ENCODE measurements at regions not wholly inside any gene's neighbourhood (a gene's known extent, or its start where the extent isn't known, plus 50 kb on each side); places are given as distances from the start of the nearest gene placed in this dataset.
"Not testable (repeated sequence)": the region's sequence is repeated elsewhere in the genome, so short reads cannot be mapped to it uniquely, and the experiment has no call there.

- not testable (repeated sequence) for DNase-seq (ENCODE audit: extremely low read depth, insufficient read length); H3K27me3 ChIP-seq (replicated peaks; ENCODE audit: control insufficient read depth, insufficient read depth, low read length); H3K36me3 ChIP-seq (ENCODE audit: control insufficient read depth, insufficient read depth, low read length); H3K4me3 ChIP-seq (replicated peaks; ENCODE audit: low read depth, low read length)
These were observed 94.3 kb downstream of the KCNJ12 start for GRCh38 chr17:21470422-21470821.

- TF ChIP-seq CTCF (IDR thresholded peaks at IDR 0.05; ENCODE audit: insufficient read depth, low read length, poor library complexity, severe bottlenecking), result no peak
- Histone ChIP-seq H3K27me3 (replicated peaks; ENCODE audit: control insufficient read depth, insufficient read depth, low read length) (no peaks in the 10 kb centered on the region; the same call in none of the 2 replicates), H3K4me3 (replicated peaks; ENCODE audit: low read depth, low read length) (no peak overlapping the region), H3K36me3 (ENCODE audit: control insufficient read depth, insufficient read depth, low read length) (no peaks in the 10 kb centered on the region)
- no peak for DNase-seq (ENCODE audit: extremely low read depth, insufficient read length)
These were observed 94.7 kb downstream of the KCNJ12 start for GRCh38 chr17:21470861-21471260.

GRCh38 chr17:21474815-21475214, 98.7 kb downstream of the KCNJ12 start:
- no peaks in the 10 kb centered on the region; the same call in 1 of the 2 replicates for H3K27me3 ChIP-seq (replicated peaks; ENCODE audit: control insufficient read depth, insufficient read depth, low read length)
- no peak for TF ChIP-seq CTCF (IDR thresholded peaks at IDR 0.05; ENCODE audit: insufficient read depth, low read length, poor library complexity, severe bottlenecking)
- DNase-seq (ENCODE audit: extremely low read depth, insufficient read length), result no peak
- H3K36me3 ChIP-seq (ENCODE audit: control insufficient read depth, insufficient read depth, low read length), result no peaks in the 10 kb centered on the region
- H3K4me3 ChIP-seq (replicated peaks; ENCODE audit: low read depth, low read length), result no peak overlapping the region

GRCh38 chr17:21475571-21475970, 99.4 kb downstream of the KCNJ12 start:
- Histone ChIP-seq H3K36me3 (ENCODE audit: control insufficient read depth, insufficient read depth, low read length) (no peaks in the 10 kb centered on the region), H3K4me3 (replicated peaks; ENCODE audit: low read depth, low read length) (no peak overlapping the region), H3K27me3 (replicated peaks; ENCODE audit: control insufficient read depth, insufficient read depth, low read length) (no peaks in the 10 kb centered on the region; the same call in 1 of the 2 replicates)
- no peak for TF ChIP-seq CTCF (IDR thresholded peaks at IDR 0.05; ENCODE audit: insufficient read depth, low read length, poor library complexity, severe bottlenecking)
- DNase-seq (ENCODE audit: extremely low read depth, insufficient read length), result no peak

GRCh38 chr17:21476867-21477266, 100.7 kb downstream of the KCNJ12 start:
- no peaks in the 10 kb centered on the region; the same call in 1 of the 2 replicates for H3K27me3 ChIP-seq (replicated peaks; ENCODE audit: control insufficient read depth, insufficient read depth, low read length)

GRCh38 chr17:21482189-21482865, 106.2 kb downstream of the KCNJ12 start:
- Histone ChIP-seq H3K4me3 (replicated peaks; ENCODE audit: low read depth, low read length) (no peak overlapping the region), H3K27me3 (replicated peaks; ENCODE audit: control insufficient read depth, insufficient read depth, low read length) (no peaks in the 10 kb centered on the region; the same call in none of the 2 replicates), H3K36me3 (ENCODE audit: control insufficient read depth, insufficient read depth, low read length) (no peaks in the 10 kb centered on the region)
- no peak for DNase-seq (ENCODE audit: extremely low read depth, insufficient read length)
- no peak for TF ChIP-seq CTCF (IDR thresholded peaks at IDR 0.05; ENCODE audit: insufficient read depth, low read length, poor library complexity, severe bottlenecking)

More at GRCh38 chr17:21476867-21477266, 100.7 kb downstream of the KCNJ12 start:
- Histone ChIP-seq H3K4me3 (replicated peaks; ENCODE audit: low read depth, low read length) (no peak overlapping the region), H3K36me3 (ENCODE audit: control insufficient read depth, insufficient read depth, low read length) (no peaks in the 10 kb centered on the region)
- TF ChIP-seq CTCF (IDR thresholded peaks at IDR 0.05; ENCODE audit: insufficient read depth, low read length, poor library complexity, severe bottlenecking), result no peak
- no peak for DNase-seq (ENCODE audit: extremely low read depth, insufficient read length)

- DNase-seq (ENCODE audit: extremely low read depth, insufficient read length); H3K36me3 ChIP-seq (ENCODE audit: control insufficient read depth, insufficient read depth, low read length); H3K27me3 ChIP-seq (replicated peaks; ENCODE audit: control insufficient read depth, insufficient read depth, low read length); H3K4me3 ChIP-seq (replicated peaks; ENCODE audit: low read depth, low read length): not testable (repeated sequence)
These were observed 111.9 kb downstream of the KCNJ12 start for GRCh38 chr17:21488043-21488442.
